ENCODE measurements at regions not wholly inside any gene's neighbourhood (a gene's known extent, or its start where the extent isn't known, plus 50 kb on each side); places are given as distances from the start of the nearest gene placed in this dataset.

GRCh38 chr15:37880835-37881153 lies 53.6 kb upstream of the TMCO5A start:
- Histone ChIP-seq H3K36me3 (ENCODE audit: insufficient read depth, low read length) (no peaks in the 10 kb centered on the region), H3K27ac (ENCODE audit: low read length) (no peak overlapping the region), H4K20me1 (ENCODE audit: insufficient read depth, low read length) (no peaks in the 10 kb centered on the region), H3K4me2 (ENCODE audit: insufficient read depth, low read length) (no peak overlapping the region), H3K4me3 (ENCODE audit: low read depth in 1 of 2, low read length in 2 of 2) (no peak overlapping the region), H3K9ac (ENCODE audit: low read depth, low read length) (no peak overlapping the region), H2AFZ (ENCODE audit: low read depth, low read length) (no peak overlapping the region), H3K79me2 (ENCODE audit: insufficient read depth, low read length) (no peaks in the 10 kb centered on the region), H3K9me3 (ENCODE audit: insufficient read depth, low read length, severe bottlenecking) (no peaks in the 10 kb centered on the region), H3K27me3 (ENCODE audit: insufficient read depth, low read length, poor library complexity) (no peaks in the 10 kb centered on the region), H3K4me1 (ENCODE audit: insufficient read depth, low read length) (no peaks in the 10 kb centered on the region)
- DNase-seq (no peak), ATAC-seq (ENCODE audit: insufficient read depth, low read depth) (no peak)
- TF ChIP-seq EZH2 (IDR thresholded peaks at IDR 0.05; ENCODE audit: borderline replicate concordance, low read depth, low read length, severe bottlenecking) (no peak), CTCF (IDR thresholded peaks at IDR 0.05; ENCODE audit: borderline replicate concordance, extremely low read depth, low read length, poor library complexity, severe bottlenecking) (no peak)

GRCh38 chr15:37881237-37882013 lies 53.0 kb upstream of the TMCO5A start:
- Histone ChIP-seq H3K27ac (ENCODE audit: low read length) (no peak overlapping the region), H4K20me1 (ENCODE audit: insufficient read depth, low read length) (no peaks in the 10 kb centered on the region), H3K36me3 (ENCODE audit: insufficient read depth, low read length) (no peaks in the 10 kb centered on the region), H3K27me3 (ENCODE audit: insufficient read depth, low read length, poor library complexity) (no peaks in the 10 kb centered on the region), H2AFZ (ENCODE audit: low read depth, low read length) (no peak overlapping the region), H3K4me1 (ENCODE audit: insufficient read depth, low read length) (no peaks in the 10 kb centered on the region), H3K4me3 (ENCODE audit: low read depth in 1 of 2, low read length in 2 of 2) (no peak overlapping the region), H3K9me3 (ENCODE audit: insufficient read depth, low read length, severe bottlenecking) (no peaks in the 10 kb centered on the region), H3K9ac (ENCODE audit: low read depth, low read length) (no peak overlapping the region), H3K79me2 (ENCODE audit: insufficient read depth, low read length) (no peaks in the 10 kb centered on the region), H3K4me2 (ENCODE audit: insufficient read depth, low read length) (no peak overlapping the region)
- no peak for TF ChIP-seq EZH2 (IDR thresholded peaks at IDR 0.05; ENCODE audit: borderline replicate concordance, low read depth, low read length, severe bottlenecking)
- TF ChIP-seq CTCF (IDR thresholded peaks at IDR 0.05; ENCODE audit: borderline replicate concordance, extremely low read depth, low read length, poor library complexity, severe bottlenecking) = no peak
- no peak for ATAC-seq (ENCODE audit: insufficient read depth, low read depth)
- no peak for DNase-seq

- DNase-seq = no peak
These were observed 51.8 kb upstream of the TMCO5A start for GRCh38 chr15:37882640-37883039.

More at GRCh38 chr15:37882640-37883039, 51.8 kb upstream of the TMCO5A start:
- Histone ChIP-seq H3K36me3 (ENCODE audit: insufficient read depth, low read length) (no peaks in the 10 kb centered on the region), H3K9ac (ENCODE audit: low read depth, low read length) (no peak overlapping the region), H2AFZ (ENCODE audit: low read depth, low read length) (no peak overlapping the region), H3K4me1 (ENCODE audit: insufficient read depth, low read length) (no peaks in the 10 kb centered on the region), H3K27ac (ENCODE audit: low read length) (no peak overlapping the region), H3K4me2 (ENCODE audit: insufficient read depth, low read length) (no peak overlapping the region), H3K9me3 (ENCODE audit: insufficient read depth, low read length, severe bottlenecking) (no peaks in the 10 kb centered on the region), H4K20me1 (ENCODE audit: insufficient read depth, low read length) (no peaks in the 10 kb centered on the region), H3K79me2 (ENCODE audit: insufficient read depth, low read length) (no peaks in the 10 kb centered on the region), H3K4me3 (ENCODE audit: low read depth in 1 of 2, low read length in 2 of 2) (no peak overlapping the region), H3K27me3 (ENCODE audit: insufficient read depth, low read length, poor library complexity) (no peaks in the 10 kb centered on the region)
- TF ChIP-seq CTCF (IDR thresholded peaks at IDR 0.05; ENCODE audit: borderline replicate concordance, extremely low read depth, low read length, poor library complexity, severe bottlenecking) (no peak), EZH2 (IDR thresholded peaks at IDR 0.05; ENCODE audit: borderline replicate concordance, low read depth, low read length, severe bottlenecking) (no peak)
- no peak for ATAC-seq (ENCODE audit: insufficient read depth, low read depth)
